ENCODE measurements at regions not wholly inside any gene's neighbourhood (a gene's known extent, or its start where the extent isn't known, plus 50 kb on each side); places are given as distances from the start of the nearest gene placed in this dataset.

- DNase-seq (ENCODE audit: low read depth), result no peak
These were observed 51.8 kb upstream of the ANKRD34C start for GRCh38 chr15:79230766-79231165.

GRCh38 chr15:79222808-79223207 is 59.7 kb upstream of the ANKRD34C start:
- DNase-seq (ENCODE audit: low read depth), result no peak

GRCh38 chr15:79221696-79222095 is 60.8 kb upstream of the ANKRD34C start:
- no peak for DNase-seq (ENCODE audit: low read depth)

GRCh38 chr15:79219393-79220056 is 63.0 kb upstream of the ANKRD34C start:
- DNase-seq (ENCODE audit: low read depth), result peak; percentile 24

- DNase-seq (ENCODE audit: low read depth), result peak; percentile 64
These were observed 63.8 kb upstream of the ANKRD34C start for GRCh38 chr15:79218588-79219200.

- DNase-seq (ENCODE audit: low read depth), result no peak
These were observed 68.9 kb upstream of the ANKRD34C start for GRCh38 chr15:79213650-79214049.

GRCh38 chr15:79212589-79213157 is 69.8 kb upstream of the ANKRD34C start:
- DNase-seq (ENCODE audit: low read depth), result no peak

GRCh38 chr15:79211481-79211880 is 71.0 kb upstream of the ANKRD34C start:
- DNase-seq (ENCODE audit: low read depth), result no peak

GRCh38 chr15:79209690-79210089 is 72.8 kb upstream of the ANKRD34C start:
- DNase-seq (ENCODE audit: low read depth), result no peak

GRCh38 chr15:79209116-79209515 is 73.4 kb upstream of the ANKRD34C start:
- DNase-seq (ENCODE audit: low read depth), result no peak

GRCh38 chr15:79208179-79208578 is 74.3 kb upstream of the ANKRD34C start:
- no peak for DNase-seq (ENCODE audit: low read depth)

- no peak for DNase-seq (ENCODE audit: low read depth)
These were observed 75.6 kb upstream of the ANKRD34C start for GRCh38 chr15:79206940-79207339.

- DNase-seq (ENCODE audit: low read depth), result no peak
These were observed 77.4 kb upstream of the ANKRD34C start for GRCh38 chr15:79204886-79205675.

GRCh38 chr15:79198461-79198860 is 84.1 kb upstream of the ANKRD34C start:
- no peak for DNase-seq (ENCODE audit: low read depth)

GRCh38 chr15:79197285-79197684 is 85.2 kb upstream of the ANKRD34C start:
- DNase-seq (ENCODE audit: low read depth), result no peak

GRCh38 chr15:79195802-79196201 is 86.7 kb upstream of the ANKRD34C start:
- DNase-seq (ENCODE audit: low read depth), result no peak

- peak; percentile 67 for DNase-seq (ENCODE audit: low read depth)
These were observed 87.3 kb upstream of the ANKRD34C start for GRCh38 chr15:79195239-79195638.

- peak; percentile 73 for DNase-seq (ENCODE audit: low read depth)
These were observed 88.1 kb upstream of the ANKRD34C start for GRCh38 chr15:79194386-79194785.

- no peak for DNase-seq (ENCODE audit: low read depth)
These were observed 89.0 kb upstream of the ANKRD34C start for GRCh38 chr15:79193549-79193948.

- peak; percentile 94 for DNase-seq (ENCODE audit: low read depth)
These were observed 89.4 kb upstream of the ANKRD34C start for GRCh38 chr15:79193103-79193502.

GRCh38 chr15:79192462-79193036 is 90.0 kb upstream of the ANKRD34C start:
- DNase-seq (ENCODE audit: low read depth), result peak; percentile 99

GRCh38 chr15:79190093-79190492 is 92.4 kb upstream of the ANKRD34C start:
- no peak for DNase-seq (ENCODE audit: low read depth)
